GM18907 (cell line): ENCODE measurements at regions not wholly inside any gene's neighbourhood (a gene's known extent, or its start where the extent isn't known, plus 50 kb on each side); places are given as distances from the start of the nearest gene placed in this dataset.
"Not testable (repeated sequence)": the region's sequence is repeated elsewhere in the genome, so short reads cannot be mapped to it uniquely, and the experiment has no call there.

Experiments used
- ATAC-seq: cut with Tn5 transposase; IDR thresholded peaks from one replicate; pipeline ENCODE4 v1.9.1; 2021; ENCODE audit warnings: mild to moderate bottlenecking, moderate library complexity; ENCODE audit not compliant: unreplicated experiment

DNA sequence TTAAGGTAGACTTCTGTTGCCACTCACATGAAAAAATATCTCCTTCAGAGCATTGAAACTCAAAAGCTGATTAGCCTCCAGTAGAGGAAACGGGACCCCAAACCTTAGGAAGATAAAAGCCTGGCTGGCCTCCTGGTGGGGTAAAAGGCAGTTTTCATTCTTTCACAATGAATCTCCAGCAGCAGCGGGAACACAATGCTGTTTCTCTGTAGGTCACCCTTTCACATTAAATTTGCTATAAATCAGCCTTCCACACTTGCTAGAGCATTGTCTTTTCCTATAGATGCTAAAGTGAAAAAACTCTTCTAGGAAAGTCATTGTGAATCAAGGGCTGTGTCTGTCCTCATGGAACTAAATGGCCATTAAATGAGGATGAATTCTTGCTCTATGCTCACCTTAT lies 207.3 kb upstream of the MAGEB2 start:
- no peak for ATAC-seq

DNA sequence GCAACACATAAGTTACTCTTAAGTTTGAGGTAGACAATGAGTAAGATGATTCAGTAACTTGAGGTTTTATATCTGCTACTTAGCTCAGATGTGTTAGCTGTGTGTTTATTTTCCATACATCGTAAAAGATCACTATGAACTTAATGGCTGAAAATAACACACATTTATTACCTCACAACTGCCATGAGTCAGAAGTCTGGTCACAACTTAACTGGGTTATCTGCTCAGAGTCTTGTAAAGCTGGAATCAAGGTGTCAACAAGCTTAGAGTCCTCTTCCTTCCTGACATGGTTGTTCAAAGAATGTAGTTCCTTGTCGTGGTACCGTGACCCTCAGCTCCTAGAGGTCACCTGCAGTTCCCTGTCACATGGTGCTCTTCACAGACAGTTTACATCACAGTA lies 204.9 kb upstream of the MAGEB2 start:
- ATAC-seq, result no peak

DNA sequence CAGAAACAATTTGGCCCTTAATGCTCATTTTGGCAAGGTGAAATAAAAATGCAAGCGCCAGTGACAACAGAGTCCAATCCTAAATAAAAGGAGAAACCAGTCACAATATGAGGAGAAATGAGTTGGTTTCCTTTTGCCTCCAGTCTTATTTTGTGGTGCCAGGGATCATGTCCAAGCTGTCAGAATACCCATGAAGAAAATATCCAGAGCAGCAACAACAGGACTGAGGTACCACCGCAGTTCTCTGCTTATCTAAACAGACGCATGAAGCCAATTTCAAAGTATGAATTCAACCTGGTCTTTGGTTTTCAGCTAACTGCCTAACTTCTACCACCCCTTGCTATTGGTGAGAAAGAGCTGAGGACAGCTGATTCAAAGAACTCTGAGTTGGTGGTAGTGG lies 199.9 kb upstream of the MAGEB2 start:
- ATAC-seq, result no peak

DNA sequence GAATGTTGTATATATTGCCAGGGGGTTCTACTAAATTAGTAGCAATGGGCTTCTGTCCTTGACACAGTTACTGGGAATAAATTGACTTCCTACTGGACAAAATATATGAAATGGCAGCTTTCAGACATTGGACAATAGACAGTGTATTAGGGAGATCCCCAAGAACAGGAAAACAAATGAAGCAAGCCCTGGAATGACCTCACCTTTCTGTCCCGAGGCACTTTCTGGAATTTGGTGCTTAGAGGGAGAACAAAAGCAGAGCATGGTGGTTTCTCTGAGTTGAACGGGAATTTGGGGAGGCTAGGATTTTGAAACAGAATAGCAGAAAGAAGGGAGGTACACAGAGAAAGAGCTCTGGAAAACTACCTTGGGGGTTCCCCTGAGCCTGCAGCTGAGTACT lies 187.7 kb upstream of the MAGEB2 start:
- ATAC-seq, result no peak

DNA sequence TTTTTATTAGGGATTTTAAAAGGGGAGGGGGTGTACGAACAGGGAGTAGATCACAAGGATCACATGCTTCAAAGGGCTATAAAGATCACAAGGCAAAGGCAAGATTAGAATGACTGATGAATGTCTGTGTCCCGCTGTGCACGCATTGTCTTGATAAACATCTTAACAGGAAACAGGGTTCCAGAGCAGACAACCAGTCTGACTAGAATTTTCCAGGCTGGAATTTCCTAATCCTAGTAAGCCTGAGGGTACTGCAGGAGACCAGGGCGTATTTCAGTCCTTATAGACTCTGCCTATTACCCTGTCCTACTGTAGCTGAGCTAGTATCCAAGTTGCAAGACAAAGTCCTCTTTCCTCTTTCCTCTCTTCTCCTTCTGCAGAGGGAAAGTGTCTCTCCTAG lies 179.0 kb upstream of the MAGEB2 start:
- ATAC-seq, result not testable (repeated sequence)

DNA sequence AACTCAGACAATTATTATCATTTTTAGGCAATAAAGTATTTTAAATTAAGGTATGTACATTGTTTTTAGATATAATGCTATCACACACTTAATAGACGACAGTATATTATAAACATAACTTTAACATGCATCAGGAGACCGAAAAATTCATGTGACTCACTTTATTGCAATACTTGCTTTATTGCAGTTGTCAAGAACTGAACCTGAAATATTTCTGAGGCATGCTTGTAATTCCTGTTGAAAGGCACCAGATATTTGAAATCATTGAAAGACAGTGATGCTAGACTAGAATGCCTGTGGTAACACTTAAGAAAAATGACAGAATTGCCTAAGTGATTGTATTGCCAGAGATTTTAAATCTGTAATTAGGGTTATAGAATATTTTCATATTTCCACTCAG lies 175.6 kb upstream of the MAGEB2 start:
- no peak for ATAC-seq

DNA sequence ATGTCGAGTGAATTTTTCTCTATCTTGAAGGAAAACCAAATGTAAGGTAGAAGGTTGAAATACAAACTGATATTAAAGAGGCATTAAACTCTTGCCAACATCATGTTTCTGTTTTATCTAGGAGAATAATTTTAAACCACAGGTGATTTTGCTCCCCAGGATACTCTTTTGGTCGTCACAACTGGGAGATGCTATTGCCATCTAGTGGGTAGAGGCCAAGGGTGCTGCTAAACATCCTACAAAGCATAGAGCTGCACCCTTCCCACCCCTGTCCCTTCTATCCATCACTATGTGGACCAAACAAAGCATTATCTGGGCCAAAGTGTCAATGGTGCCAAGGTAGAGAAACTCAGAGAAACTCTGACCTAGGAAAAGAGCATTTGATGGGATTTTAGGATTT lies 154.6 kb upstream of the MAGEB2 start:
- peak; percentile 63 for ATAC-seq

DNA sequence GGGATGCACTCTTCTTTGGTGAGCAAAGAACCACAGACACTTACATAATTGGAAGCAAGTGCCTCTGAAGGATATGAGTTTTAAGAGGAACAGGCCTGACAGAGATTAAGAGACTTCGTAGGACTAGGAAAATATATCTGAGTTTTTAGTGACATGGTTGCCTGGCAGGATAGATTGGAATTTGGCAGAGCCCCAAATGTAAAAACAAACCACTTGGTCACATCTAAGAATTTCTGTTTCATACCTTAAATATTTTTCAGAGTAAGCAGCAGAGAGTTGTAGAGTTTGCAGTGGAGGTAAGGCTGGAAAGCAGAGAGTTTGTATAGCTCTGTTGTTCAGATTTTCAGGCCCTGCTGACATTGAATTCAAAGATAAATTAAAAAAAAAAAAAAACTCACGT lies 150.1 kb upstream of the MAGEB2 start:
- ATAC-seq, result no peak

DNA sequence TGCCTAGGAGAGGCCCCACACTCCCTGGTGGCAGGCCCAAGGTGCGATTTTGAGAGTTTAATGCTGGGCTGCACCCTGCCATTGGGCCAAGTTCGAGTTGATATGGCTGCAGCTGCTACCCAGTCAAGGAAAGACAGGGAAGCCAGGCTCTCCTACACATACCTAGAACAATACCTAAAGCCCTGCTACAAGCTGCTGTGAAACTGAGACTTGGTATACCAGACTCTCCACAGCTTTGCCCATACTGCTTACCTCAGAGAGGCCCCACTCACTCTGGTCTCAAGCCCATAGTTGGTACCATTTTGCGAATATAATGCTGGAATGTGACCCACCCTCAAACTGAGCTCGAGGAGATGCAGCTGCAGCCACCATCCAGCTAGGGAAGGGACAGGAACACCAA lies 147.7 kb upstream of the MAGEB2 start:
- ATAC-seq, result no peak

DNA sequence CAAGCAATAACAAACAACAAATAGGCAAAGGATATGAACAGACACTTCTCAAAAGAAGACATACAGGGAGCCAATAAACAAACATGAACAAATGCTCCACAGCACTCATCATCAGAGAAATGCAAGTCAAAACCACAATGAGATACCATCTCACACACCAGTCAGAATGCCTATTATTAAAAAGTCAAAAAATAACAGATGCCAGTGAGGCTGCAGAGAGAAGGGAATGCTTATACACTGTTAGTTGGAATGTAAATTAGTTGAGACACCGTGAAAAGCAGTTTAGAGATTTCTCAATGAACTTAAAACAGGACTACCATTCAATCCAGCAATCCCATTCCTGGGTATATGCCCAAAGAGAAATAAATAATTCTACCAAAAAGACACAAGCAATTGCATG lies 129.8 kb upstream of the MAGEB2 start:
- no peak for ATAC-seq

DNA sequence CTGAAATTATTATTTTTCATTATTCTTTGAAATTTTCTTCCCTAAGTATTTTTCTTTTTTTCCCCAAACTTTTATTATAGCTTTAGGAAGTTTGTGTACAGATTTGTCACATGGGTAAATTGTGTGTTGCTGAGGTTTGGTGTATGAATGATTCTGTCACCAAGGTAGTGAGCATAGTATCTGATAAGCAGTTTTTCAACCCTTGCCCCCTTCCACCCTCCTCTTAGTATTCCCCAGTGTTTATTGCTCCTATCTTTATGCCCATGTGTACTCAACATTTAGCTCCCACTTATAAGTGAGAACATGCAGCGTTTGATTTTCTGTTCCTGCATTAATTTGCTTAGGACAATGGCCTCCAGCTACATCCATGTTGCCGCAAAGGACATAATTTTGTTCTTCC lies 103.9 kb upstream of the MAGEB2 start:
- ATAC-seq, result no peak

DNA sequence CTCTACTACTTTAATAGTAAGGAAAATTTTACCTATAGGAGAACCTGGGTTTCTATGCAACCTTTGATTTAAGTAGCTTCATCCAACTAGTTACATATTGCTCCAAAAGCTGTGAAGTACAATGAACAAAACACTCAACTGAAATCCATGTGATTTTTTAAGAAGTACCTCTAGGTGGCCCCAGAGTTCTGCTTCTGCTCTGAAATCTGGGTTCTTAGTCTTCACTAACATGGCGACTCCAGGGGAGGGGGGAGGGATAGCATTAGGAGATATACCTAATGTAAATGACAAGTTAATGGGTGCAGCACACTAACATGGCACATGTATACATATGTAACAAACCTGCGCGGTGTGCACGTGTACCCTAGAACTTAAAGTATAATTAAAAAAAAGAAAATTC lies 73.4 kb upstream of the MAGEB2 start:
- peak; percentile 89 for ATAC-seq

DNA sequence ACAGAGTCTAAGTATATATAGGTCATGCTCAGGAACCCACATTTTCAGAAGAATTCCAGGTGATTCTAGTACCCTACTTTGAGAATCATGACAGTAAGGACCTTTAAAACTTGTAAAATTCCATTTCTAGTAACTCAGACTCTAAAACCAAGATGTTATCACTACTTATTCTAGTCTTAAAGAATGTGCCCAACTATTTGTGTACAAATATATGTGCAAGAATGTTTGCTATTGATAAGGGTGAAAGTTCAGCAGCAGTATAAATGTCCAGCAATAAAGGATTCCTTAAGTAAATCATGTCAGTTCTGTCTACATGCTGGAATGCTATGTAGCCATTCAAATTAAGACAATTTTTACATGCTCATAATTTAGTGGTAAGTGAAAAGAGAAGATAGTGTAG lies 71.1 kb upstream of the MAGEB2 start:
- no peak for ATAC-seq

DNA sequence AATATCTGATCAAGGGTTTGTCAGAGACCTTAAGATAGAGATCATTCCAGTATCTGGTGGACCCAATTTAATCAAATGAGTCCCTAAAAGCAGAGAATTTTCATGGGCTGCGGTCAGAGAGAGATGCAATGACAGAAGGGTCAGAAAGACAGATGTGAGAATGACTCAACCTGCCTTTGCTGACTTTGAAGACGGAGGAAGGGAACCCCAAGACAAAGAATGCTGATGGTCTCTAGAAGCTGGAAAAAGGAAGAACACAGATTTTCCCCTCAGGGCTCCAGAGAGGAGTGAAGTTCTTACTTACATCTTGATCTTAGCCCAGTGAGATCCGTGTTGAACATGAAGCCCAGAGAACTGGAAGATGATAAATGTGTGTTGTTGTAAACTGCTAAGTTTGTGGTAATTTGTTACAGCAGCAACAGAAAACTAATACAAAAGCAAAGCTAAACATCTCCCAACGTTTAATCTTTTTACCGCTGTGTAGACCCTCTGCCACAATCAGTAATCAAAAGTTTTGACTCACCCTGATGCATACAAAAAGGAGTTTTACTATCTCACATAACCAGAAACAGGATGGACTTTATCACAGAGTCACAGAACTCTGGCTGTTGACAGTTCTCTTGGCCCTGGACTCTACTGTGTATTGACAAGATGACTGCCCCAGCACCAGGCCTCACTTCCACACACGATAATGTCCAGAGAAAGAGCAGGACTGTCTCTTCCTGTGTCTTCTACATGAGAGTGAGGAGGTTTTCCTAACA lies 70.2 kb upstream of the MAGEB2 start:
- ATAC-seq, result no peak

DNA sequence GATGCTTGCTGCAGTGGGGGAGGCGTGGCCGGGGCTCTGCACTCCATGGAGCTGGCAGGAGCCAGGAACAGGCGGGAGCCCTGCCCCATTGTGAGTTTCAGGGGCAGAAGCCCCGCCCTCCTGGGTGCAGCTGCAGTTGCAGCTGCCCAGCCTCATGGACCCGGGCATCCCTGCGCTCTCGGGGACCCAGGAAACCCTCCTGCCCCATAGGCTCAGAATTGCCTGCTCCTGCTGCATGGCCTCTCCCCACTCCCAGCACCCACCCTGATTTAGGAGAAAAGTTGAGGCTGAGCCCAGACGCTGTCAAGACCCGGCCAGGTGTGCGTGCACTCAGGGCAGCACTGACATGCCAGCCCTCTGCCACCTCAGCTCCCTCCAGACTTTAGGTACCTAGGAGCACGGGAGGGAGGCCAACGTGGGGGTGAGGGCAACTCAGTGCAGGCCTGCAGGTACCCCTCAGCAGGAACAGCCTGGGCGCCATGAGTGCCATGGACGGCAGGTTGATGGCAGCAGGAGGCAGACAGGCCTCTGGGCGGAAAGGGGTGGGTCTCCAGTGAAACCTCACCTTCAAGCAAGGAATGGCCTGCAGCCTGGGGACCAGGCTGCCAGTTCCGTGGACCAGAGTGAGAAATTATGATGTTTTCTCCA lies 67.2 kb upstream of the MAGEB2 start:
- no peak for ATAC-seq

DNA sequence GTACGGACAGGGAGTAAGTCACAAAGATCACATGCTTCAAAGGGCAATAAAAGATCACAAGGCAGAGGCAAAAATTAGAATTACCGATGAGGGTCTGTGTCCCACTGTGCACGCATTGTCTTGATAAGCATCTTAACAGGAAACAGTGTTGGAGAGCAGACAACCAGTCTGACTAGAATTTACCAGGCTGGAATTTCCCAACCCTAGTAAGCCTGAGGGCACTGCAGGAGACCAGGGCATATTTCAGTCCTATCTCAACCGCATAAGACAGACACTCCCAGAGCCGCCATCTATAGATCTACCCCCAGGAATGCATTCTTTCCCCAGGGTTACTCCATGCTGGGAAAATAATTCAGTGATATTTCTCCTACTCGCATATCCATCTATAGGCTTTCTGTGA lies 66.2 kb upstream of the MAGEB2 start:
- ATAC-seq, result not testable (repeated sequence)

DNA sequence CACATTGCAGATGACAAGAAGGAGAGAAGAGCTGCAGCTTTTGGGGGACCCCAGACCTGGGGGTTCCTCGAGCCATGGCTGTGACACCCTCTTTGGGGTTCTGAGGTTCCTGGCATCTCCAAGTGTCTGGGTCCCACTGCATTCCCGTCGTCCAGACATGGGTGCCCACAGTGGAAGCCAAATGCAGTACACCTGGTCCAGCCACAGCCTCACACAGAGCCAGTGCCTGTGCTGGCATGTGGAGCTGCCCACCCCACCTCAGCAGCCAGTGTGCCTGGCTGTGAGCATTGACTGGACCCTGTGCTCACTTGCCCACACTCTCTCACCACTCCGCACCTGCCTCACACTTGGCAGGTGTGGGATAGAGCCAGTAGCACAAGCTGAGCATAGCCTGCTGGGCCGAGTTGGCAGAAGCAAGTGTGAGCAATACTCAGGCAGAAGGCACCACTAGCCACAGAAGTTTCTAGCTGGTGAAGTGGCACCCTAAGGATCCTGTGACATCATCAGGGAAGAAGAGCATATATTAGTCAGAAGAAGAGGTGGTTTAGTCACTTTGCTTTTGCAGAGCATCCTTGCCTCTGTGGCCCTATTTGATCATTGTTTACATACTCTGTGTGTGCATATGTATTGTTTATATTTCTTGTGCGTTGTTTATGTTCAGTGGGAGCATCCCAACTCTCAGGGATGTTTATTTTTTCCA lies 65.0 kb upstream of the MAGEB2 start:
- no peak for ATAC-seq

DNA sequence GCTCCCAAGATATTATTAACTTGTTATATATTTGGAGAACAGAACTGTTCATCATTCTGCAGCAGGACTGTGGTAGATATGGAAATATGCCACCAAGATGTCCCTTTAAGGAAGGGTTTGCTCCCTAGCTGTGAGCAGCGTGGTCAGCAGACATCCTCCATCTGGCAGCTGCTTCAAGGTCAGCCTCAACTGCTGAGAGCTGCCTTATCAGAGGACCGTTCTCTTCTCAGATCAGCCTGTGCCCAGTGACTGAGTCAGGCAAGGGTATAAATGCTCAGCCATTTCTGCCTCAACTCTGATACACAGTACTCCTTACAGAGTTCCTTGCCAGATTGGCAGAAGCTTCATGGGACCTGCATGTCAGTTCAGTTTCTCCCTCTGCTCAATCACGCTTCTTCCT lies 63.4 kb upstream of the MAGEB2 start:
- ATAC-seq, result no peak

DNA sequence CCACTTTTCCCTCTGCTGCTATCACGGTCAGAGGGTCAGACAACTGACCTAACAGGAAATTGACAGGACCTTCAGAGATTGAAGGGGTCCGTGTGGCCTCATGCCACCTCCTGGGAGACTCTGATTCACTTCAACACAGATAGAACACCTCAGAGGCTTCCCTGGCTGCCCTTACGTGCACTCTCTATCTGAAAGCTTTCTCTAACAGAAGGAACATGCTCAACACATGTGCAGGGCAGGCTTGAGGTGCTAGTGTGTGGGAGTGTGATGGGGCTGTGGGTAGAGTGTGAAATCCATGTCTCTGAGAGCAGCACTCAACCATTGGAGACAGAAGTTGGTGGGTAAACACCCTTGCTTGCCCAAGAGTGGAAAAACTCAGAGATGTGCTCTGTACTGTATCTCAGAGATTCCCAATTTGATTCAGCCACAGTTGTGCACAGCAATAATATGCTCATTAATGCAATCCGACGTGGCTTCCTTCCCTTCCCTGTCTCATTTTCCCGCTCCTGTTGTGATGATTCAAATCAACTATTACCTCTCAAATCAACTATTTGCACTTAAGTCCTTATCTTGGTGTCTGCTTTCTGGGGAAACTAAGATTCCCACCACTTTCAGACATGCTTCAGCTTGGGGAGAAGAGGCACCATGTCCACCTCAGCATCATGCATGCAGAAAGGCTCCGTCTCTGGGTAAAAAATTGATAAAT lies 62.0 kb upstream of the MAGEB2 start:
- no peak for ATAC-seq

DNA sequence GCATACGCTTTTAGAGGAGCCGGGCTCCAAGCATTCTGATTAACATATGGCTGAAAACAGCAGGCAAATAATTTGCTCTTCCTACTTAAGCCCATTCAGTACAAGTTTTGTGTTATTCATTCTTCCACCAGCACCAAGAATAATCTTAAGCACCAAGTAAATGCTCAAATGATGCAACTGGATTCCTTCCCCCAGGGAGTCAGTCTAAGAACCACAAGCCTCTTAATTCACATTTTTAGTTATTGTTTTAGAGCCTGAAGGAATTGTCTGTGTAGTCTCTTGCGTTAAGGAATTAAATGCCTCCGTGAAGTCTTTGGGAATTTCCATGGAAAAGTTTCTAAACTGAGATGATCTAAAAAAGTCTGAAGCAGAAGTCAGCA lies 61.5 kb upstream of the MAGEB2 start:
- no peak for ATAC-seq

DNA sequence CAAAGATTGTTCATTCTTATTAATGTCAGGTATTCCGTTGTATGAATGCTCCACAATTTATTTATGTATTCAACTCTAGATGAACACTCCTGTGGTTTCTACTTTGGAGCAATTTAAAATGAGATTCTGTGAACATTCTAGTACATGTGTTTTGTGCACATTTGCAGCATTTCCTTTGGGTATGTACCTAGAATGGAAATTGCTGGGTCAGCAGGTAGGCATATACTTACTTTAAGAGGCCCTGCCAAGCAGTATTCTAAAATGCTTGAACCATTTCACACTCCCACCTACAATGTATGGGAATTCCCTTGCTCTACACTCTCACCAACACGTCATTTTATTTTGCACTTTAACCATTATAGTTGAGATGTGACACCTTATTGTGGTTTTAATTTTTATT lies 59.4 kb upstream of the MAGEB2 start:
- ATAC-seq, result no peak
